PFSK-1 (cell line): ENCODE measurements at regions not wholly inside any gene's neighbourhood (a gene's known extent, or its start where the extent isn't known, plus 50 kb on each side); places are given as distances from the start of the nearest gene placed in this dataset.

Source experiments
- FOXP2 ChIP-seq: optimal IDR thresholded peaks from 2 replicates; pipeline ENCODE3; 2011; ENCODE audit warnings: borderline replicate concordance, control low read depth, inconsistent platforms; ENCODE audit not compliant: insufficient read depth; ENCODE audit errors: extremely low read length, extremely low read depth
- POLR2AphosphoS5 ChIP-seq: IDR thresholded peaks from 2 replicates; pipeline ENCODE4 v1.6.1; 2012; ENCODE audit warnings: low read depth, mild to moderate bottlenecking, control low read depth, low read length, moderate library complexity
- TAF1 ChIP-seq: IDR thresholded peaks from 2 replicates; pipeline ENCODE4 v1.6.1; 2012; ENCODE audit warnings: low read length, control low read depth, borderline replicate concordance; ENCODE audit not compliant: insufficient read depth
- TF ChIP-seq, protein P1 (sequence below), 2 experiments: IDR thresholded peaks; 2 replicates each; pipeline versions ENCODE4 v1.6.1 to v1.8.0; 2011 to 2012; ENCODE audit warnings: low read depth in 2 of 2, low read length in 2 of 2, control low read depth in 1 of 2, inconsistent platforms in 1 of 2, mild to moderate bottlenecking in 1 of 2, moderate library complexity in 1 of 2; ENCODE audit not compliant: insufficient read depth in 1 of 2

DNA sequence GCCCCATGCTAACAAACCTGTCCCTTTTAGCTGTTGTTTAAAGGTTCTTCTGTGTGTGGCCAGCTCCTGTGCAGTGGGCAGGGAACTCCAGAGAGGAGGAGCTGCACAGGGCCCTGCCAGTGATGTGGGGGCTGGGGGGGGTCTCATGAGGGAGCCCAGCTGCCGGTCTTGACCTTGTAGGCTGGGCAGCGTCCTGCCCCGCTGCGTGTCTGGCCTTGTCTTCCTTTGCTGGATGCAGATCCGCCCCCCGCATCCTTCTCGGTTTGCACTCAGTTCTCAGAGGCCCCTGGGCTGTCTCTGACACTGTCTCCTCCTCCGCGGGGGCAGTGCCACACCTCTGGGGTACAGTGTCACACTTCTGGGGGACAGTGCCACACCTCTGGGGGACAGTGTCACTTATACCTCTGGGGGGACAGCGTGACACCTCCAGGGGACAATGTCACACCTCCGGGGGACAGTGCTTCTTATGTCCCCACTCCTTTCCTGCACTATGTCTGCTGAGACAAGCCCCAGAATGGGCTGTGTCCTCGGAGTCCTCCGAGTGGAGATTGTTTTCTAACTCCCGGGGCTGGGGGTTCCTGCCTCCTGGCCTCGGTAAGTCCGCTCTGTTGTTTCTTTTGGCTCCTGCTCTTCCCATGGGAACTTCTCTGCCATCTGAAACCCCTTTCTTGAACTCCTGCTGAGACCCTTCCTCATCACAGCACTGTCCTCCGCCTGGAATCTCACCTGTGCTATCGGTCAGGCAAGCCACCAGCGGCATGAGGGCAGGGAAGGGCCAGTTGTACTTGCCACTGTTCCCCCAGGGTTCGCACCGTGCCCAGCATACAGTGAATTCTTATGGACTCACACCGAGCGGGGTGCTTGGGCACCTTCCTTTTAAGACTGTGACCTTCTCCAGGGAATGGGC lies 788.3 kb downstream of the TBC1D22A start:
- no peak for TF ChIP-seq POLR2AphosphoS5
- no peak for TF ChIP-seq TAF1
- TF ChIP-seq, protein P1, sequence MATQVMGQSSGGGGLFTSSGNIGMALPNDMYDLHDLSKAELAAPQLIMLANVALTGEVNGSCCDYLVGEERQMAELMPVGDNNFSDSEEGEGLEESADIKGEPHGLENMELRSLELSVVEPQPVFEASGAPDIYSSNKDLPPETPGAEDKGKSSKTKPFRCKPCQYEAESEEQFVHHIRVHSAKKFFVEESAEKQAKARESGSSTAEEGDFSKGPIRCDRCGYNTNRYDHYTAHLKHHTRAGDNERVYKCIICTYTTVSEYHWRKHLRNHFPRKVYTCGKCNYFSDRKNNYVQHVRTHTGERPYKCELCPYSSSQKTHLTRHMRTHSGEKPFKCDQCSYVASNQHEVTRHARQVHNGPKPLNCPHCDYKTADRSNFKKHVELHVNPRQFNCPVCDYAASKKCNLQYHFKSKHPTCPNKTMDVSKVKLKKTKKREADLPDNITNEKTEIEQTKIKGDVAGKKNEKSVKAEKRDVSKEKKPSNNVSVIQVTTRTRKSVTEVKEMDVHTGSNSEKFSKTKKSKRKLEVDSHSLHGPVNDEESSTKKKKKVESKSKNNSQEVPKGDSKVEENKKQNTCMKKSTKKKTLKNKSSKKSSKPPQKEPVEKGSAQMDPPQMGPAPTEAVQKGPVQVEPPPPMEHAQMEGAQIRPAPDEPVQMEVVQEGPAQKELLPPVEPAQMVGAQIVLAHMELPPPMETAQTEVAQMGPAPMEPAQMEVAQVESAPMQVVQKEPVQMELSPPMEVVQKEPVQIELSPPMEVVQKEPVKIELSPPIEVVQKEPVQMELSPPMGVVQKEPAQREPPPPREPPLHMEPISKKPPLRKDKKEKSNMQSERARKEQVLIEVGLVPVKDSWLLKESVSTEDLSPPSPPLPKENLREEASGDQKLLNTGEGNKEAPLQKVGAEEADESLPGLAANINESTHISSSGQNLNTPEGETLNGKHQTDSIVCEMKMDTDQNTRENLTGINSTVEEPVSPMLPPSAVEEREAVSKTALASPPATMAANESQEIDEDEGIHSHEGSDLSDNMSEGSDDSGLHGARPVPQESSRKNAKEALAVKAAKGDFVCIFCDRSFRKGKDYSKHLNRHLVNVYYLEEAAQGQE (IDR thresholded peaks at IDR 0.05; ENCODE audit: insufficient read depth in 1 of 2, low read depth in 2 of 2, low read length in 2 of 2), result no peak
- no peak for TF ChIP-seq FOXP2
